NCI-H1436 (cell line): ENCODE measurements at regions not wholly inside any gene's neighbourhood (a gene's known extent, or its start where the extent isn't known, plus 50 kb on each side); places are given as distances from the start of the nearest gene placed in this dataset.
"Not testable (repeated sequence)": the region's sequence is repeated elsewhere in the genome, so short reads cannot be mapped to it uniquely, and the experiment has no call there.

Source experiments
- DNase-seq: peaks from one replicate; lab custom pipeline; 2025; lab: John Stamatoyannopoulos, UW

DNA sequence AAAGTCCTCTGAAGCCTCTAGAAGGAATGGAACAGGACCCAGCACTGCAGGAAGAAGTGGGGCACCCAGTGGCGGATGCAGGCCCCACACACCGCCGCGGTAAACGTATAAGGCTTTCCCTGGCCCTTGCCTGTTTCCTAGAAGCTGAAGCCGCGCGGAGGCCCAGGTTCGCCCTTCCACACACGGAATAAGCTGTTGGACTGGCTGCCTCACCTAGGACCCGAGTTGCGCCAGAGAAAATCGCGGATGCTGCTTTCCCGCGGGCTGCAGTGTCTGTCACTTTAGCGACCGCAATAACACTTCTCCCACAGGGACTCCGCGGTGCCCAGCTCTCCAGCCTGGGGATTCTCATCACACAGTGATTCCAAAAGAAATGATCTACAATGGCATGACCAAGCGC, 1736.9 kb downstream of the TP53TG3F start:
- DNase-seq, result no peak

DNA sequence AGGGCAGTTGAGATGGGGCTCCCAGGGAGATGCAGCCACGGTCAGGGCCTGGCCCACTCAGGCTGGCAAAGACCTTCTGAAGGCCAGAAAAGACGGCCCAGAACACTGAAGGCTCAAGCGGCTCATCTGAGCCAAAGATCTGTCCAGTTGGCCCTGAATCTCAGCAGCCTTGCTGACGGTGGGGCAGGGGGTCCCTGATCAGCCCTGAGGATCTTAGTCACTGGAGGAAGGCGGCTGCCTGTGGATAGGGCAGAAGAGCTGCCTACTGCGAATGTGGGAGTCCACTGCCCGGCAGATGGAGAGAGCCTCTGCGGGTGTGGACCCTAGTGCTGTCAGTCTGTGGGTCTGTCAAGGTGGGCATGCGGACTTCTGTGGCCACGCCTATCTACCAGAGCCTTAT, 1738.2 kb downstream of the TP53TG3F start:
- no peak for DNase-seq

DNA sequence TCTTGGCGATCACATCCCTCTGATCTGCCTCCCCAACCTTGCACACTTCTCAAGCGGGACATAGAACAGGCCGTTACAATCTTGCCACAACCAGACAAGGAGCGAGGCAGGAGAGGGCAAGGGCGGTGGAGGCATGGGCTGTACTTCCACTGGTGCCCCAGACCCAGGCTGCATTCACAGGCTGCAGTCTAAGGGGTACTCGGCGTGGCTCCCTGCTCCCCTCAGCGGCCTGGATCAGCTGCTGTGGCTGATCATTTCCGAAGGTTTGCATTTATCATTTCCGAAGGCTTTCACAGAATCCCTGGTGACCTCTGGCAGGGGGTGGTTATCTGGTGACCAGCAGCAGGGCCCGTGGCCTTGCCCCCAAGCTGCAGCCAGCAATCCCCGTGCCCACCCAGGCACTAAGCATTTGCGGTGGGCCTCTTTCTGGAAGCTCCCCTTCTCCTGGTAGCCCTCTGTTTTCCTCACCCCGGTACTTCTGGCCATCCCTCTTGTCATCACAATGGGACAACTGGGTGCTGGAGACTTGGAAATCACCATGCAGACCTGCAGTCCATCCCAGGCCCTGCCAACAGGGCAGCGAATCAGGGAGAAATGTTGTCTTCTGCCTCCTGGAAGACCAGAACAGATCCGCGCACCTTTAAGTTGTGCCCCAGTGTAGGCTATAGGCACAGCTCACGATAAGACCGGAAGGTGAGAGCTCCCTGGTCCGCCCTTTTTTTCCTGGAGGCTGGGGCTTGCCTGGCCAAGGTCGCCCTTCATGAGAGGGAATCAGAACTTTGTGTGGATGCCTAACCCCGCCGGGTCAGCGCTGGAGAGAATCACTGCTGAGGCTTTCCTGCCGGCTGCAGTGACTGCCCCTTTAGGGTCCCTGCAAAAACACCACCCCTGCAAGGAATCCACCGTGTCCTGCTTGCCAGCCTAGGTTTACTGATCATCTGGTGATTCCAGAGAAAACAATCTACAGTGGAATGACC, 1739.1 kb downstream of the TP53TG3F start:
- no peak for DNase-seq

DNA sequence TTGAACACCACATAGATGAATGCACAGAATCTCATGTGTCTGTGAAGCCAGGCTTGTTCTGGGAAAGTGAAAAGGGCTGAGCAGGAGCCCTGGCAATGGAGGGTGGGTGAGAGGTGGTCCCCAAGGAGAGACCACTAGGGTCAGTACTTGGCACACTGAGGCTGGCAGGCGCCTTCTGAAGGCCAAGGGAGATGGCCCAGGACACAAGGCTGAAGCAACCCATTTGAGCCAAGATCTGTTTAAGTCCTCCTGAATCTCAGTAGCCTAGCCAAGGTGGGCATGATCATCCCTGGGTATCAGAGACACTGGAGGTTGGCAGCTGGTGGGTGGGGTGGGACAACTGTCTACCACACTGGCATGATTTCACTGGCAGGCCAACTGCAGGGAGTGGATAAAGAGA, 1741.2 kb downstream of the TP53TG3F start:
- no peak for DNase-seq

DNA sequence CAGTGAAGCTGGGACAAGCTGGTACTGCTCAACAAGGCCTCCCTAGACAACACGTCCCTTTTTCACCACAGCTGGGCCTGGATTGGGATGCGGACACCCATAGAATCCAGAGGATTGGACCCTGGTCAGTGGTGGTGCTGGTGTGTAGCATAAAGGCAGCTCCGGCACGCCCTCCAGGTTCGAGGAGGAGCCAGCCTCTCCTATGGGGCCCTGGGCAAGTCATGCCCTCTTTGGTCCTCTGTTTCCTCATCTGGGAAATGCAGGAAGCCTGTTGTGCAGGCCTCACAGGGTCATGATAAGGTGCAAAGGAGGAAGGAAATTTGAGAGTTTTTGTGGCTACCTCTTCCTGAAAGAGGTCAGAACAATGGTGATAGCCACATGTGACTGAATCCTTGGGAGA, 1741.7 kb downstream of the TP53TG3F start:
- DNase-seq, result no peak

DNA sequence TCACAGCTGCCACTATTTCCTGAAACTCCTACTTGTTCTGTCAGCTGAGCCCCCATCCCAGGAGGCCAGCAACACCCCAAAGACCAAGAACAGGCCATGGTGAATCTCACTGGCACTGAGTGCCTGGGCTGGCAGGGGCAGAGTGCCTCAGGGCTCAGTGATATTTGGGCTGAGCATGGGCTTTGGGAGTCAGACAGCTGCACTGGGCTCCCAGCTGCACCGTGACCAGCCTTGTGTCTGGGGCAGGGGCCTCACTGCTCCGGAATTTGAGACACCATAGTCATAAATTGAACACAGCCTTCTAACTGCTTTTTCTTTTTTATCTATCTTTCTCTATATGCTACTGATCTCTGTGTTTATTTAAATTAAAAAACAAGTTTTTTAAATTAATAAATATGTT, 1744.2 kb downstream of the TP53TG3F start:
- no peak for DNase-seq

DNA sequence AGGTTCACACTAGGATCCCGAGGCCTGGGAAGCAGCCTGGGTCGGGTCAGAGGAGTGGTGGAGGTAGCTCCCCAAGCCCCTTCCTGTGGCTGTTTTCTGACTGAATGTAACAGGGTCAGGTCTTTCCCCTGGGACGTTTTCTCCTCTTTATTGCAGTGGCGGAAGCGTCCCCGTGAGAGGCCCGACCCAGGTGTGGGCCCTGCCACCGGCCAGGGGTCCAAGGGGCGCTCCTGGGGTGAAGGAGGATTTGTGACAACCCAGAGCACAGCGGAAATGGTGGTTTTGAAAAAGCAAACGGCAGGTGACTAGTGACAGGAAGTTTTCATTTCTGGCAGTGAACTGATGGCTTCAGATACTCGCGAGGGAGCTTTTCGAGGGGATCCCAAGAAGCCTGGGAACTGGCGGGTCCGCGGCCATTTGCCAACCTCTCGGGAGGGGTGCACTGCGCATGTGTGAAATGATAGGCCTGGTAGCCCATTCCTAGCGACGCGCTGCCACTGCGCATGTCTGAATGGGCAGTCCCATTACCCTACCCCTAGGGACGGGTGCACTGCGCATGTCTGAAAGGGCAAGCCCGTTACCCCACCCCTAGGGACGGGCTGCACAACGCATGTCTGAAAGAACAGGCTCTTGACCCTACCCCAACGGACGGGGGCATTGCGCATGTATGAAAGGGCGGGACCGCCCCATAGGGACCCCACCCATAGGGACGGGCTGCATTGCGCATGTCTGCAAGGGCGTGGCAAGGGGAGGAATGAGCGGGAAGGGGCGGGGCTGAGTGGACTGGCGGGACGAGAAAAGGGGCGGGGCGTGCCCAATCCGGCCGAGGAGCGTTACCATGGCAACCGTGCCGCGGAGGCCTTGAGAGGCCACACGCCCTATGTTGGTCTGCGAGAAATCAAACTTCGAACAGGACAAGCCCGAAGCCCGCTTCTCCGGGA, 1747.9 kb downstream of the TP53TG3F start:
- peak; percentile 95 for DNase-seq

DNA sequence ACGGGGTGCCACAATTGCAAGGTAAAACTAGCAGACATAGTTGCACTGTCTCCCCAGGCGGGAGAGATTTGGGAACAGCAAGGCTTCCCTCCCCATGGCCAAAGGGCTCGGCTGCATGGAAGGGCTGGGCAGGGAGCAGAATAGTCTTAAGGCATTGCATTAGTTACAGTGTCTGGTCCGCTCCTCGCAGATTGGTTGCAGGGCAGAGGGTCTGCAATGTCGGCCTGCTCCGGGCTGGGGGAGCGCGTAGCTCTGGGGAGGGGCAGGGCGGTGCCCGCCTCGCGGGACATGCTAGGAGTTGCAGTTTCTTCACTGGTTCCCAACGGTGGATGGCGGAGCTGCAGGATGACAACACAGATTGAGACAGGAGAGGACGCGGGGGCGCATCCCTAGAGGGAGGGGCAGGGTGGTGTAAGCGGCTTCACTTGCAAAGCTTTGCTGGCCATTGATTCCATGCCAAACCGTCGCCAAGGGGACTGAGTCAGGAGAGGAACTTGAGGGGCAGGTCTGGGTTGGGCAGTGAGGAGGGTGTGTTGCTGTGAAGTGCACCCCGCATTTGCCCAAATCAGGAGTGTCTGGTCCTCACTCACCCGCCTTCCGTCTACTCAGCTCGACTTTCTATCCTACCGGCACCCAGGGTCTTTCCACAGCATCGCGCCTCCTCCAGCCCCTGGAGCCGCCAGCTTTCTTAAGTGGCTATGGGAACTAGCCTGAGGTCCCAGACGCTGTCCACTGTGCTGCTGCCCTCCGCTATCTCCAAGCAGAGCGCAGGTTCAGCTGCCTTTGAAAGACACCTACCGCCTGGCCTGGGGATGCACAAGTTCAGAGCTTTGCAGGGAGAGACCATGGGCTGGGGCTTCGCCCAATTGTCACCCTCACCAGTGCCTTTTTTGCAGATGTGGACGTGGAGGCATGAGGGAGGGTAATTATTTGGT, 1748.9 kb downstream of the TP53TG3F start:
- DNase-seq, result peak; percentile 13

DNA sequence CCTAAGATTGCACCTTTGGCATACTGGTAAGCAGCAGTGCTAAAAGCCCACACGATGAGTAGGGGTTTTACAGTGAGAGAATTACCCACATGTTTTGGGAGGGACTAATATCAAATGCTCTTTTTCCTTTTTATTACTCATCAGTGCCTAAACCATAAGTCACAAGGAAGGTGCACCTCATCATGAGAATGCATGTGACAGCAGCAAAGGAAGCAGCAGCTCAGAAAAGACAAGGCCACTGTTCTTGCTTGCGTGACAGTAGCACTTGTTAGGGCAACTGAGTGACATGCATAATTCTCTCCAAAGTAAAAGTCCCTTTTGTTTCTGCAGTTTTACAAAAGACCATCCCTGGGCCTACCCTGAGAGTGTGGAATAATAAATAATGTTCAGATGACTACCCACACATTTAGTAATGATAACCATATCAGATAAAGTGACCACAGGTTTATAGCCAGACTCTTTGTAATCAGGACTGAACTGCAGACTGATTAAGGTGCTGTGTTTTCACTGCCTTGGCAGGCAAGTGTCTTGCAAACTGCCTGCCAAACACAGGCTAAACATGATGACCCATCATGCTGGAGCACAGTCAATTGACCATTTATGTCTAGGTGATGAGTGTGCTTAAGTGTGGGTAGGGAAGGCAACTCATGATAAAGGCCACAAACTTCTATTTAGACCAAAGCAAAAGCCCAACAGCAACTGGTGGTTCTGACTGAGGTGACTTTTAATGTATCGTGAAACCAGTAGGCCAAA, 1751.4 kb downstream of the TP53TG3F start:
- no peak for DNase-seq

DNA sequence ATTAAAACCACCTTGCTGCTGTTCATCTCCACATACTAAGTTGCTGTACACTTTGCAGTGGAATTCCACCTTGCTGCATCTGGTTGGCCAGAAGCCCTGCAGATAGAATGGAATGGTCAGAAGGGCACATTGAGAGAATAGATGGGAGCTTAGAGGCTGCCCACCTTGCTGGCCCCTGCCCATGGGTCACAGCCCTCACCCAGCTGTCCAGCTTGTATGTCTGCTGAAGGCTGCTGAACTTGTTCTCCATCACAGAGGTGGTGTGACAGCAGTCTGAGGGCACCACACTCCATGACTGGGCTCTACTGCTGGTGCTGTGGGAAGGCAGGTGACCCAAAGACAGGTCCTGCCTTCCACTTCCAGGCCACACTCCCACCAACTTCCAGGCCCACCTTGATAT, 1755.4 kb downstream of the TP53TG3F start:
- DNase-seq, result no peak

DNA sequence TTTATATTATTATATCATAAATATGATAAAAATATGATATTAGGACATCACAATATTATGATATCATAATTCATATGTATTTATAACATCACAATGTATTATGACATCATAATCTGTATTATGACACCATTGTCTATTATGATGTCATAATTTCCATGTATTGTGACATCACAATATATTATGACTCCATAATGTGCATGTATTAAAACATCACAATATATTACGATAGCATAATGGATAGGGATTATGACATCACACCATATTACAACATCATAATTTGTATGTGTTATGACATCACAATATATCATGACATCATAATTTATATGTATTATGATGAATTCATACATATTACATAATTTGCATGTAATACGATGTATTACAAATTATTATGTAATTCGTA, 1755.9 kb downstream of the TP53TG3F start:
- no peak for DNase-seq

DNA sequence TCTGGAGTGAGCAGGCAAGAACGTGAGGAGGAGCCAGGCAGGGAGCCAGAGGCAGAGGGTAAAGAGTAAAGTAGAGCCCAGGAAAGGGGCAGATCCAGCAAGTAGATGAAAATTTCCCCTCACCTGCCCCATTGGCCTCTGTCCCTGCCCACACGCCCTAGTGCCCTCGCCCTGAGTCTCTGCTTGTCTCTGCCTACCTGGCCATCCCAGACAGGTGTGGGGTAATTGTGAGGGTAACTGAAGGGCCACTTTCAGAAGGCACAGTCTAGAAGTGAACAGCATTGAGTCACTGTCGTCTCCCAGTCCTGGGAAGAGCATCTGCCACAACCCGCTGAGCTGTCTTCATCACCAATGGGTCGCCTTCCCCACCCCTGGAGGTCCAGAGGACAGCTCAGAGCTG, 1756.8 kb downstream of the TP53TG3F start:
- DNase-seq, result not testable (repeated sequence)

DNA sequence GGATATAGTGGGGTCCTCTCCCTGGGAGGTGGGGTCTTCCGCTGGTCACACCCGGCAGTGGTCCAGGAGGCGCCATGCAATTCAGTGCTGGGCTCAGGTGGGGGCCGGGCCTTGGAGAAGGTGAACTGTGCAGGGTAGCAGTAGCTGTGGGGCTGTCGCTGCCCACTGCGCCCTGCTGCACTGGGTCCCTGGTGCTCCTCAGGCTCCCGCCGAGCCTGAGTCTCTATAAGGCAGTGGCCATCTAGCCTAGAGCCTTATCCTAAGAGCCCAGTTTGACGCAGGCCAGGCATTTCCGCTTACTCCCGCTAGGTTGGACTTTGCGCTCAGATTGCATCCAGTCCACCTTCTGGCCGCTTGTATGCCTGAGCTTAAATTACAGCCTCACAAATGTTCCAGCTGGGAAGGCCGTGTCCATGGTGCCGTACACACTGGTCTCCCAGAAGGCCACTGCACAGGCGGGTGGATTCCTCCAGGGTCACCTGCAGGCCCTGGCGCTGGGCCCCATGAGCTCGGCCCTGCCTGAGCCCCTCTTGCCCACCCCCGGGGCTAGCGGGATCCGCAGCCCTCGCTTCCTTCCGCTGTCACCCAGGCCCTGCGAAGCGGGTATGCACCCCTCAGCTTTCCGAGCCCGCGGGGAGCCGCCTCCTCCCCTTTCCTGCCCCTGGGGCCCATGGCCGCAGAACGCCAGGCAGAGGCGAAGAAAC, 1762.2 kb downstream of the TP53TG3F start:
- DNase-seq, result no peak

DNA sequence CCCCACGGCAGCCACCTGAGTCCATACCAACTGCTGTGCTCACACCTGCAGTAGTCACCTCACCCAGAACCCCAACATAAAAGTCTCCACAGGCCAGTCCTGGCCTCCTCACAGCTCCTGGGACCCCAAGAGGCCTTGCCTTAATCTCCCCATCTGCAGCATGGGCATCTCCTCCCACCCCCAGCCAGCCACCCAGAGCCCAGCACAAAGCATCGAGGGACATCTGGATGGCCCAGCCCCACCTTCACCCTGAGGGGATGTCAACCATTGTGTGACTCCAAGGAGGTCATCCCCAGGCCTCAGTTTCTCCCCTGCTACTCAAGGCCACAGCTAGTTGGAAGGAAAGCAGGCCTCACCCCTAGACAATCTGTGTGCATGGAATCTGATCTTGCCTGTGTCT, 1775.3 kb downstream of the TP53TG3F start:
- DNase-seq, result no peak

DNA sequence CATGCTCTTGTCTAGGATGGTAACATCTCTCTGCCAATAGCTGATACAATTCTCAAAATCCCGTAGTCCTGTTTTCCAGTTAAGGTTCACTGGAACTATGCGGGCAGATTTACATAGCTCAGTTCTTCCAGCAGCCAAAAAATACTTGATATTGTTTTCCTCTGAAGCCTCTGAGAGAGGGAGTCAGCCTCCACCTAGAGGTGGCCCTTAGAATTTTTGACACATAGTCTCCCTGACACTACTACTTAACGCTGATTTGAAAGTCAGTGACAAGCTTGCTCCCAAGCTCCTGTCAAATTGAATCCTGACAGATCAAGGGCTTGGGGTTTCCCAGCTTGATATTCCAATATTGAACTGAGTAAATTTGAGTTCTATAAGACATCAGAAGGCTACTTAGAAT, 1780.1 kb downstream of the TP53TG3F start:
- DNase-seq, result no peak

DNA sequence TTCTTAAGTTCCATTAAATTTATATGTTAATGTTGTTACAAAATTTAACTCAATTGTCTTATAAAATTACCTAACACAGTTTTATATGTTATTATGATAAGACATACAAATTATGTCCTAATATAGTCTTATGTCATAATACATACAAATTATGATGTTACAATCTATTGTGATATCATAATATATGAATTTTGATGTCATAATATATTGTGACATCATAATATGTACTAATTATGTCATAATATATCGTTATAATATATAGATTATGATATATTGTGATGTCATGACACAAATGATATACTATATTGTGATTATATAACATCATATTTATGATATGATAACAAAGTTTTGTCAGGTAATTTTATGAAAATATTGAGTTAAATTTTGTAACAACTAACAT, 1789.6 kb downstream of the TP53TG3F start:
- DNase-seq, result no peak

DNA sequence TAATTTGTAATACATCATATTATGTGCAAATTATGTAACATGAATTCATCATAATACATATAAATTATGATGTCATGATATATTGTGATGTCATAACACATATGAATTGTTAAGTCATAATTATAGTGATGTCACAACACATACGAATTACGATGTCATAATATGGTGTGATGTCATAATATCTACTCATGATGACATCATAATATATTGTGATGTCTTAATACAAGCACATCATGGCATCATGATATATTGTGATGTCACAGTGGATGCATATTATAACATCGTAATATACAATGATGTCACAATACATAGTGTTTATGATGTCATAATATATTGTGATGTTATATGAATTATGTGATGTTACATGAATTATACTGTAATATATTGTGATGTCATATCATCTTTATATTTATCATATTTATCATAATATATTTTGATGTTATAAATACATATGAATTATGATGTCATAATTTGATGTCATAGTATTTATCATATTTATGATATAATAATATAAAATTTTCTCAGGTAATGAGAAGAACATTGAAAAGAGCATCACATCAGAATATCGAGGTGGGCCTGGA, 1793.0 kb downstream of the TP53TG3F start:
- DNase-seq, result no peak

DNA sequence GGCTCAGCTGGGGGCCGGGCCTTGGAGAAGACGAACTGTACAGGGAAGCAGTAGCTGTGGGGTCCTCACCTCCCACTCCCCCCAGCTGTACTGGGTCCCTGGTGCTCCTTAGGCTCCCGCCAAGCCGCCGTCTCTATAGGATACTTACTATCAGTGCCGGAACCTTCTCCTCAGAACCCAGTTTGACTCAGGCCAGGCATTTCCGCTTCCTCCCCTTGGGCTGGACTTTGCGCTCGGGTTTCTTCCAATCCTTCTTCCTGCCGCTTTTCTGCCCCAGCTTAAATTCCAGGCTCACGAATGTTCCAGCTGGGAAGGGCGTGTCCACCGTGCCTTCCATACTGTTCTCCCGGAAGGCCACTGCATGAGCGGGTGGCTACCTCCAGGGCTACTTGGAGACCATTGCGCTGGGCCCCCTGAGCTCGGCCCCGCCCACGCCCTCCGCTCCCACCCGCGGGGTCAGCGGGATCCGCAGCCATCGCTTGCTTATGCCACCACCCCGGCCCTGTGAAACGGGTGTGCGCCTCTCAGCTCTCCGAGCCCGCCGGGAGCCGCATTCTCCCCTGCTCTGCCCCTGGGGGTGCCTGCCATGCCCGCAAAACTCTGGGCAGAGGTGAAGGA, 1795.9 kb downstream of the TP53TG3F start:
- no peak for DNase-seq

DNA sequence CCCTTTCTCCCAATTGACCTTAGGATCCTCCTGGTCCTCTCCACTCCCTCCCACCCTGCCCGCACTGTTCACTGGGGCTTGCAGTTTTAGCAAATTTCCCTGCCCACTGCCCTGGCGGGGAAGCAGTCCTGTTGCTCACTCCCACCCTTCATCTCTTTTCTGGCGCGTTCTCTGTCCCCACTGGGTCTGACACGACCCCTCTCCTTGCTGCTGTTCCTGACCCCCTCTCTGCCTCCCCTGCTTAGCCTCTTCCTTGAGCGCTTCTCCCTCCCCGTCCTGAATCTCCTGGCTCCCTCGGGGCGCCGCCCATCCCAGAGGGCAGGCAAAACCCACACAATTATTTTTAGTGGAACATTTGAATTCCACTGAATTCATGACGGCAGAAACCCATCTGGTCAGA, 1796.4 kb downstream of the TP53TG3F start:
- DNase-seq, result no peak
